GM12864 (cell line): ENCODE measurements at regions not wholly inside any gene's neighbourhood (a gene's known extent, or its start where the extent isn't known, plus 50 kb on each side); places are given as distances from the start of the nearest gene placed in this dataset.
"Not testable (repeated sequence)": the region's sequence is repeated elsewhere in the genome, so short reads cannot be mapped to it uniquely, and the experiment has no call there.

Source experiments
- DNase-seq: peaks from one replicate; pipeline ENCODE4 v3.0.0-alpha.2; 2011; ENCODE audit warnings: low read depth
- H3K4me3 ChIP-seq: 2 replicates; pipeline ENCODE4 v1.5.1; 2011; ENCODE audit warnings: mild to moderate bottlenecking, low read depth, low read length, control low read depth
- TF ChIP-seq, protein P1 (sequence below): IDR thresholded peaks from 2 replicates; pipeline ENCODE4 v1.5.1; 2011; ENCODE audit warnings: low read depth, mild to moderate bottlenecking, moderate library complexity, low read length, control low read depth, inconsistent platforms; ENCODE audit errors: missing control alignments

DNA sequence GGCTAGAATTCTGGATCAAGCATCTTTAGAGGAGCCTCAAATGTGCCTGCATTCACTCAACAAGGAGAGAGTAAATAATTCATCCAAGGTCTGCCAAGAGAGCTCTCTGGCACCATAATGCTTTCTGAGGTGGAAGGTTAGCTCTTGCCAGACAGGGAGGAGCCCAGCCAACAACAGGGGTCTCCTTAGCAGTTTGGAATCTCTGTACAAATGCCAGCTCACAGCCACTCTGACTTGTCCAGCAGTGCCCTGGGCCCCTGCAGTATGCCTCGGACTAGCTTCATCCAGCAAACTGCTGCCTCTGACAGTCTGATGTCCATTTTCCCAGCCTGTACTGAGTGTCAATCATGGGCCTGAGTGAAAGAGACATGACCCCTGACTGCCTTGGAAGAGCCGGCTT lies 127.2 kb upstream of the SLC44A1 start:
- H3K4me3 ChIP-seq = no peak overlapping the region
- DNase-seq = no peak
- TF ChIP-seq, protein P1, sequence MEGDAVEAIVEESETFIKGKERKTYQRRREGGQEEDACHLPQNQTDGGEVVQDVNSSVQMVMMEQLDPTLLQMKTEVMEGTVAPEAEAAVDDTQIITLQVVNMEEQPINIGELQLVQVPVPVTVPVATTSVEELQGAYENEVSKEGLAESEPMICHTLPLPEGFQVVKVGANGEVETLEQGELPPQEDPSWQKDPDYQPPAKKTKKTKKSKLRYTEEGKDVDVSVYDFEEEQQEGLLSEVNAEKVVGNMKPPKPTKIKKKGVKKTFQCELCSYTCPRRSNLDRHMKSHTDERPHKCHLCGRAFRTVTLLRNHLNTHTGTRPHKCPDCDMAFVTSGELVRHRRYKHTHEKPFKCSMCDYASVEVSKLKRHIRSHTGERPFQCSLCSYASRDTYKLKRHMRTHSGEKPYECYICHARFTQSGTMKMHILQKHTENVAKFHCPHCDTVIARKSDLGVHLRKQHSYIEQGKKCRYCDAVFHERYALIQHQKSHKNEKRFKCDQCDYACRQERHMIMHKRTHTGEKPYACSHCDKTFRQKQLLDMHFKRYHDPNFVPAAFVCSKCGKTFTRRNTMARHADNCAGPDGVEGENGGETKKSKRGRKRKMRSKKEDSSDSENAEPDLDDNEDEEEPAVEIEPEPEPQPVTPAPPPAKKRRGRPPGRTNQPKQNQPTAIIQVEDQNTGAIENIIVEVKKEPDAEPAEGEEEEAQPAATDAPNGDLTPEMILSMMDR = no peak

DNA sequence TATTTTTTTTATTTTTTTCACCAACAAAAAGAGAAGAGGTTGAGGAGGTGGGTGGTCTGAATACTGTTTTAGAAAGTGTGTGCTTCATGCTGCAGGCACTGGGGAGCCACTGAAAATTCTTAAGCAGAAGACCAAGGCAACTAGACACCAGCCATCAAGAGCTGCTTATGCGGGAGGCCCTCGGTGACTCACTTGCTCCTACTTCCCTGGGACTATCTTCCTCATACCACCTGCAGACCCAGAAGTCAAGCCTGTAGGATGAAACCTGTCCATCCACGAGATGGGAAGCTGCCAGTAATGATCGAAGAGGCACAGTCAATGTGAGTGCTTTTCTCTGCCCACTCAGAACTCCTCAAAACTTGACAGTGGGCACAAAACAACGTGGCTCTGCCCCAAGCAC lies 125.8 kb upstream of the SLC44A1 start:
- no peak overlapping the region for H3K4me3 ChIP-seq
- TF ChIP-seq, protein P1 = no peak
- DNase-seq = no peak

DNA sequence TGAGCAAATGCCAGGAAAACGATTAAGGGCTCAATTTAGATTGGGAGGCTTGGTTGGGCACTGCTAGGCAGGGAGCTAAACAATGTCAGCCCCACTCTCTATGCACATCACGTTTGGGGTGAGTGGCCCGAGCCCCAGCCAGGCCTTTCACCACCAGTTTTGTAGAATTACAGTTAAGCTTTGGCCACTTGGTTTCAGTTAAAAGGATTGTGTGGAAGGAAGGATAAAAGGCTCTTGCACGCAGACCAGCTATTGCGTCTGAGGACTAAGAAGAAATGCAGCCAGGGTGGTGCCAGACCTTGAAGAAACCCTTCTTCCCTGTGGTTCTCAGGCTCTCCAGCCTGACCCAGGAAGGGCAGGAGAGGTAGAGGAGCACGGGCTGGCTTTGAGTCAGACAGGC lies 125.3 kb upstream of the SLC44A1 start:
- no peak overlapping the region for H3K4me3 ChIP-seq
- TF ChIP-seq, protein P1 = no peak
- DNase-seq = no peak

GRCh38 chr9:105121861-105122430 lies 122.5 kb upstream of the SLC44A1 start:
- no peak overlapping the region for H3K4me3 ChIP-seq
- TF ChIP-seq, protein P1 = no peak
- DNase-seq = no peak

DNA sequence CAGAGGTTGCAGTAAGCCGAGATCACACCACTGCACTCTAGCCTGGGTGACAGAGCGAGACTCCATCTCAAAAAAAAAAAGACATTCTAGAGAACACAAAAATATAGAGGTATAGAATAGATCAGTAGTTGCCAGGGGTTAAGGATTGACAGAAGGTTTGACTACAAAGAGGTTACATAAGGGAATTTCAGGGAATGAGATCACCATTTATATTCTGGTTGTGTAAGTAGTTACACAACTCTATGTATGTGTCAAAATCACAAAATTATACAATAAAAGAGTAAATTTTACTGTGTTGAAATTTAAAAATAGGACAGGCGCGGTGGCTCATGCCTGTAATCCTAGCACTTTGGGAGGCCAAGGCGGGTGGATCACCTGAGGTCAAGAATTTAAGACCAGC lies 119.9 kb upstream of the SLC44A1 start:
- not testable (repeated sequence) for H3K4me3 ChIP-seq, DNase-seq

DNA sequence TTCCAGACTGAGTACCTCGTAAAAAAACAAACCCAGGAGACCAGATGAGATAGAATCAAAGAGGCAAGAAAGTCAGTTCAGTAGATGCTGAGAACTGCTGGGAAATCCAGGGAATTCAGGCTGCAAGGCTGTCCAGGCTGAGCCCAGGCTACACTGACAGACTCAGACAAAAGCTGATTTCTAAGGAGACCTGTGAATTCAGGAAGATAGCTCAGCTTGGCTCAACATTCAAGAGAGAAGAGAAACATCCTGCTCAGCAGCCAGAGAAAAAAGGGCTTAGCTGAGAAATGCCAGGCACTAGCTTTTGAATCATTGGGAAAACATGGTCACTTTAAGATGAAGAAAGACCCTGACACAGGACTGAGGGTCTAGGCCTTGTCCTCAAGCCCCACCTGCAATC lies 118.2 kb upstream of the SLC44A1 start:
- no peak for DNase-seq
- H3K4me3 ChIP-seq = no peak overlapping the region
- TF ChIP-seq, protein P1 = no peak

GRCh38 chr9:105127863-105128220 lies 116.6 kb upstream of the SLC44A1 start:
- TF ChIP-seq, protein P1 = no peak
- peak; percentile 53 for DNase-seq
- no peak overlapping the region for H3K4me3 ChIP-seq
